Ishikawa (cell line): ENCODE measurements at regions not wholly inside any gene's neighbourhood (a gene's known extent, or its start where the extent isn't known, plus 50 kb on each side); places are given as distances from the start of the nearest gene placed in this dataset.

ENCODE experiments used
- CEBPB ChIP-seq: IDR thresholded peaks from 2 replicates; pipeline ENCODE4 v1.6.1; 2012
- CREB1 ChIP-seq: IDR thresholded peaks from 2 replicates; pipeline ENCODE4 v1.6.1; 2012; ENCODE audit warnings: low read depth
- EGR1 ChIP-seq: IDR thresholded peaks from 2 replicates; pipeline ENCODE4 v1.6.1; 2012
- EP300 ChIP-seq: IDR thresholded peaks from 2 replicates; pipeline ENCODE4 v1.6.1; 2012; ENCODE audit warnings: borderline replicate concordance
- FOXM1 ChIP-seq: IDR thresholded peaks from 2 replicates; pipeline ENCODE4 v1.6.1; 2012; ENCODE audit warnings: low read depth, borderline replicate concordance
- NFIC ChIP-seq: IDR thresholded peaks from 2 replicates; pipeline ENCODE4 v1.6.1; 2012
- RAD21 ChIP-seq: IDR thresholded peaks from 2 replicates; pipeline ENCODE4 v1.6.1; 2012; ENCODE audit warnings: low read depth
- TAF1 ChIP-seq: IDR thresholded peaks from 2 replicates; pipeline ENCODE4 v1.6.1; 2012; ENCODE audit warnings: low read depth, mild to moderate bottlenecking
- TCF12 ChIP-seq: IDR thresholded peaks from 2 replicates; pipeline ENCODE4 v1.6.1; 2012; ENCODE audit warnings: low read depth
- TEAD4 ChIP-seq: IDR thresholded peaks from 2 replicates; pipeline ENCODE4 v1.6.1; 2012
- YY1 ChIP-seq: IDR thresholded peaks from 2 replicates; pipeline ENCODE4 v1.6.1; 2012; ENCODE audit warnings: low read depth
- ZBTB7A ChIP-seq: IDR thresholded peaks from 2 replicates; pipeline ENCODE4 v1.6.1; 2012; ENCODE audit warnings: low read depth
- TF ChIP-seq, protein P1 (sequence below): IDR thresholded peaks from 2 replicates; pipeline ENCODE4 v1.6.1; 2012; ENCODE audit warnings: low read depth, mild to moderate bottlenecking
- TF ChIP-seq, protein P2 (sequence below): IDR thresholded peaks from 2 replicates; pipeline ENCODE4 v1.6.1; 2012
- TF ChIP-seq, protein P3 (sequence below): IDR thresholded peaks from 2 replicates; pipeline ENCODE4 v1.6.1; 2012

DNA sequence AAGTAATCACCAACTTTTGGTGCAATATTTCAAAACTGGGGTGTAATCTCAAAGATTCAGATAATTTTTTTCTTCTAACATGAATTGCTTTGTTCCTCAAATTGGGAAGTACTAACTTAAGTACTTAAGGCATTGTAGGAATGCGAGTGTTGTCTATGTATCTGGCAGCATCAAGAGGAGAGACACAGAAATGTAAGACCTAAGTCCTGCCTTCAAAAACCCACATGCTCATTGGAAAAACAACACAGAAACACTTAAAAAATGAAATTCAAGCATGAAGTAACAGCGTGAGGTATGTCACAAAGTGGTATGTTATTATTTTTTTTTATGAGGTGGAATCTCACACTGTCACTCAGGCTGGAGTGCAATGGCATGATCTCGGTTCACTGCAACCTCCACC, 288.5 kb downstream of the ZEB1 start:
- no peak for TF ChIP-seq FOXM1
- no peak for TF ChIP-seq EP300
- no peak for TF ChIP-seq TAF1
- TF ChIP-seq EGR1, result no peak
- TF ChIP-seq NFIC, result no peak
- TF ChIP-seq, protein P1, sequence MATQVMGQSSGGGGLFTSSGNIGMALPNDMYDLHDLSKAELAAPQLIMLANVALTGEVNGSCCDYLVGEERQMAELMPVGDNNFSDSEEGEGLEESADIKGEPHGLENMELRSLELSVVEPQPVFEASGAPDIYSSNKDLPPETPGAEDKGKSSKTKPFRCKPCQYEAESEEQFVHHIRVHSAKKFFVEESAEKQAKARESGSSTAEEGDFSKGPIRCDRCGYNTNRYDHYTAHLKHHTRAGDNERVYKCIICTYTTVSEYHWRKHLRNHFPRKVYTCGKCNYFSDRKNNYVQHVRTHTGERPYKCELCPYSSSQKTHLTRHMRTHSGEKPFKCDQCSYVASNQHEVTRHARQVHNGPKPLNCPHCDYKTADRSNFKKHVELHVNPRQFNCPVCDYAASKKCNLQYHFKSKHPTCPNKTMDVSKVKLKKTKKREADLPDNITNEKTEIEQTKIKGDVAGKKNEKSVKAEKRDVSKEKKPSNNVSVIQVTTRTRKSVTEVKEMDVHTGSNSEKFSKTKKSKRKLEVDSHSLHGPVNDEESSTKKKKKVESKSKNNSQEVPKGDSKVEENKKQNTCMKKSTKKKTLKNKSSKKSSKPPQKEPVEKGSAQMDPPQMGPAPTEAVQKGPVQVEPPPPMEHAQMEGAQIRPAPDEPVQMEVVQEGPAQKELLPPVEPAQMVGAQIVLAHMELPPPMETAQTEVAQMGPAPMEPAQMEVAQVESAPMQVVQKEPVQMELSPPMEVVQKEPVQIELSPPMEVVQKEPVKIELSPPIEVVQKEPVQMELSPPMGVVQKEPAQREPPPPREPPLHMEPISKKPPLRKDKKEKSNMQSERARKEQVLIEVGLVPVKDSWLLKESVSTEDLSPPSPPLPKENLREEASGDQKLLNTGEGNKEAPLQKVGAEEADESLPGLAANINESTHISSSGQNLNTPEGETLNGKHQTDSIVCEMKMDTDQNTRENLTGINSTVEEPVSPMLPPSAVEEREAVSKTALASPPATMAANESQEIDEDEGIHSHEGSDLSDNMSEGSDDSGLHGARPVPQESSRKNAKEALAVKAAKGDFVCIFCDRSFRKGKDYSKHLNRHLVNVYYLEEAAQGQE, result no peak
- TF ChIP-seq CEBPB, result no peak
- no peak for TF ChIP-seq CREB1

DNA sequence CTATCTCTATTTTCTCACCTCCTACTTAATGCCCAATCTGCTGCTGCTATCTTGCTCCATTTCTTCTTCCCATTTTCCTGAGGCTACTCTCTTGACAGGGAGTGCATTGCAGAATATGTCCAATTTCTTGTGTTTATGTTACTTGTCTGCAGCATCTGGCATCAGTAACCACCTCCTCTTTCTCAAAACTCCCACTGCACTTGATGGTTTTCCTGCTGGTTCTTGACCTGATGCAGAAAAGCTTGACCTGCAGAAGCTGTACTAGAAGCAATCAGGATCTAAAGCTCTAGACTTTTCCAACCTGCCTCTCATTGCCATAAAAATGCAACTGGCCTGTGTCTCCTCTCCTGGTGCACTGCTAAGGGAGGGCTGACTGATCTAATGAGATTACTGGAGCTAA, 287.8 kb downstream of the ZEB1 start:
- TF ChIP-seq, protein P2, sequence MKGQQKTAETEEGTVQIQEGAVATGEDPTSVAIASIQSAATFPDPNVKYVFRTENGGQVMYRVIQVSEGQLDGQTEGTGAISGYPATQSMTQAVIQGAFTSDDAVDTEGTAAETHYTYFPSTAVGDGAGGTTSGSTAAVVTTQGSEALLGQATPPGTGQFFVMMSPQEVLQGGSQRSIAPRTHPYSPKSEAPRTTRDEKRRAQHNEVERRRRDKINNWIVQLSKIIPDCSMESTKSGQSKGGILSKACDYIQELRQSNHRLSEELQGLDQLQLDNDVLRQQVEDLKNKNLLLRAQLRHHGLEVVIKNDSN, result no peak
- TF ChIP-seq TEAD4 (no peak), ZBTB7A (no peak), EP300 (no peak), CREB1 (no peak), EGR1 (no peak), TCF12 (no peak), FOXM1 (no peak), NFIC (no peak), YY1 (no peak), CEBPB (no peak), RAD21 (no peak), TAF1 (no peak)
- TF ChIP-seq, protein P1, result no peak
- TF ChIP-seq, protein P3, sequence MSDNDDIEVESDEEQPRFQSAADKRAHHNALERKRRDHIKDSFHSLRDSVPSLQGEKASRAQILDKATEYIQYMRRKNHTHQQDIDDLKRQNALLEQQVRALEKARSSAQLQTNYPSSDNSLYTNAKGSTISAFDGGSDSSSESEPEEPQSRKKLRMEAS, result no peak

DNA sequence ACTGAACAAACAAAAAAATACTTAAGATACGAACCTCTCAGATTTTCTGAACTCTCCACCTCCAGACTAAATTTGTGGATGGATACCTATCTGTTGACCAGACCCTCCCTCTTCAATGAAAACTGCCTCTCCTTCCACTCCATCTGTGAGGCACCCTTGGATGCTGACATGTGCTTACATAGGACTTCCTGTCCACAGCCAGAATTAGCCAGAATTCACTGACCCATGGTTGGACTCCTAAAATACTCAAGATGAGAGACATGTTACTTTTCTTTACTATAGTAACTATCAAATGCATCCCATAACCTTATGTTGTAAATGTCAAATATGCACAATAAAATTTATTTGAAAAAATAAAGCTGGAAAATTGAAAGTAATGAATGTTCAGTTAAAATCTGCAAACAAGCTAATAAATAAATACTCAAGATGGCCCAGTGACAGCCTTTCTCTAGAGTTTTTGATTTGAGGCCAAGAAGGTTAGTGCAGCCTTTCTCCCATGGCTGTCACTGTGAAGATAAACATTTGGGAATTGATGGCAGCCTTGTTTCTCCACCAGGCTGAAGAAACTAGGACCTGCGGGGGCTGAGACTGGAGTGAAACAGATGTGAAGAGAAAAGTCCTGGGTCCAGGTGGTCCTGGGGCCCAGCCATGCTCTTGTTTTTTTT, 287.0 kb downstream of the ZEB1 start:
- no peak for TF ChIP-seq YY1

DNA sequence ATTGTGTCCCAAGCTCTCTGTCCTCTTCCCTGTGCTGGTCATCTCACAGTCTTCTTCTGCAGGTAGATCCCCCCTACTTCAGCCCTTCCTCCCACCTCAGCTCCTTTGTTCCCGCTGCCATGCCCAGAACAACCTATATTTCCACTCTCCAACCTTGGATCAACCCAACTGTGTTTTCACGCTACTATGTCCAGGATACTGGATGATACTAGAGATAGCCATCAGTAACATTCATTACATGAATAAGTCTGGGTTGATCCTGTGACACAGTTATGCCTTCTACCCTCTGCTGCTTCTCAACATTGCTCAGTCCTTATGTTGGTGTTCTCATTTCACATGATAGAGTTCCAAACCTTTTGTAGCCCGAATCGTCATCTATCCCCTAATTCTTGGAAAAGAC, 286.4 kb downstream of the ZEB1 start:
- TF ChIP-seq CEBPB (no peak), FOXM1 (no peak), EP300 (no peak), TAF1 (no peak), YY1 (no peak), RAD21 (no peak)
- TF ChIP-seq, protein P1, result no peak

DNA sequence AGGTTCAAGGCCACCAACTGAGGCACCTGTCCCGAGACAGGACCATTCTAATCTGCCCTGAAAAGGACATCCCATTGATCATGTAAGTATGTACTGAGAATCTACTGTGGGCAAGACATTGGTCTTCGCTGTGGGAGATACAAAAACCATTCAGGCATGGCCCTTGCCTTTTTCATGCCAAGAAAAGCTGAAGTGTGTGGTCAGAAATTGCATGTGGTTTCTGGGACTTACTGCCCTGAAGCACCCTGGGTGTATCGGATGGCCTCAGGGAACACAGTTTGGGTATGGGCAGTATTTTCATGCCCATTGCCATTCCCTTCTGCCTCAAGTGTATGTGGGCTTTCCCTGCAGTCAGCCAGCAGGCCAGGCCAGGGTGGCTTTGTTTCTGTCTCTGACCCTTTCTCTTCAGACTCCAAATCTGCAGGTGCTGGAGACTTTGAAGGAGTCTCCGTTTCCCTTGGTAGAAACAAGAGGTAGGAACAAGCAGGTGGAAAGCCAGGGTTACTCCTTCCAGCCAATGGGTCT, 285.7 kb downstream of the ZEB1 start:
- TF ChIP-seq RAD21 (no peak), FOXM1 (no peak), ZBTB7A (no peak), EGR1 (no peak), NFIC (no peak)

DNA sequence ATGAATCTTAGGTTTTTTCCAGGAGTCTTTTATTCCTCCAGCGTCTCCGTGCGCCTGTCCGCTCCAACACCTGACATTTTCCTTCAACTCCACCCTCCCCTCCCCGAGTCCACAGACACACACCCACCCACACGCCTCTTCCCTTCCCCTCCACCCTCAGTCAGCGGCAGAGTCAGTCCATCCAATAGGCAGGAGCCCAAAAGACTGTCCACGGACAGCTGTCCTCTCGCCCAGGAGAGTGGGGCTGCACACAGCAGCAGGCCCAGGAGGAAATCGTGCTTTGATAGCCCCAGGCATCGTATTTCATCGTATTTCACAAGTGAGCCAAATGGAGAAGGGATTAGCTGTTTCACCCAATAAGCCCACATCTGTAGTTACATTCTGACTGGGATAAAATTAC, 285.1 kb downstream of the ZEB1 start:
- TF ChIP-seq ZBTB7A (no peak), YY1 (no peak)
- TF ChIP-seq, protein P1, result no peak
